ENCODE measurements at regions not wholly inside any gene's neighbourhood (a gene's known extent, or its start where the extent isn't known, plus 50 kb on each side); places are given as distances from the start of the nearest gene placed in this dataset.

DNA sequence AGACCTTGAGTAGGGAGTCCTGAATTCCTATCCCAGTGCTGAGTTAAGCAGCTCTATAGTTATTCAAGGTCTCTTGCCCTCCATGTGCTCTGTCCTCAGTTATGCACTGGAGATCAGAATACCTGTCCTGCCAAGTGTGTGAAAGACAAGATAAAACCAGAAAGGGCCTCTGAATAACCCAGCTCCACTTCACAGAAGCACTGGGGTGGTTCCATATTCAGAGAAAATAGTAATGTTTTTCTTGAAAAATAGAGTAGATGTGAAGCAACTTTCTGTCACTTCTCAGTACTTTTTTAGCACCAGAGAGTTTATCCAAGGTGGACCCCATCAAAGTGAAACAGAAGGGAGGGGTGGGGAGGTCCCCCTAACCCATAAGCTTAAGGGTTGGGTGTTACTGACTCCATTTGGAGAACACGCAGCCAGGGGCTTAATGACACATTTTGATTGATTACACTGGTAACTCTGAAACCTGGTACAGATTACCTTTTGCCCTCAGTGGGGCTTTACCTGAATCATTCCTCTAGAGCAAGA, 509.8 kb upstream of the JARID2 start:
- ATAC-seq (ENCODE audit: low FRiP score) (no peak), DNase-seq (ENCODE audit: low spot score) (no peak)
- TF ChIP-seq CTCF (IDR thresholded peaks at IDR 0.05) = no peak

DNA sequence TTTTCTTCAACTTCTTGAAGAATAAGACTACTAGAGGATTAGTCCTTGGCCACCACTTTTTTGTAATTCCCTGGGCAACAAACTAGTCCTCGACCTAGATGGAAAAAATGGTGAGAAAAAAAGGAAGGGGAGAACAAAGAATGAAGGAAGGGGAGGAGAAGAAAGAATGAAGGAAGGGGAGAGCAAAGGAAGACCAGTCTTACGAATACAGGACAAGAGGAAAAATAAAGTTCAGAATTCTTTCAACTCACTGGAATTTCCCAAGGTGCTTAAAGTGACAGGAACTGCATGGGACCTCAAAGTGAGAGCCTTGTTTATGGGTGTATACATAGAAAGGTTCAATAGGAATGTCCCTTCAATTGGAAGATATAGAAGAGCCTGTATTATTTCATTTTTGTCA, 509.3 kb upstream of the JARID2 start:
- no peak for TF ChIP-seq CTCF (IDR thresholded peaks at IDR 0.05)
- ATAC-seq (ENCODE audit: low FRiP score) (no peak), DNase-seq (ENCODE audit: low spot score) (no peak)

DNA sequence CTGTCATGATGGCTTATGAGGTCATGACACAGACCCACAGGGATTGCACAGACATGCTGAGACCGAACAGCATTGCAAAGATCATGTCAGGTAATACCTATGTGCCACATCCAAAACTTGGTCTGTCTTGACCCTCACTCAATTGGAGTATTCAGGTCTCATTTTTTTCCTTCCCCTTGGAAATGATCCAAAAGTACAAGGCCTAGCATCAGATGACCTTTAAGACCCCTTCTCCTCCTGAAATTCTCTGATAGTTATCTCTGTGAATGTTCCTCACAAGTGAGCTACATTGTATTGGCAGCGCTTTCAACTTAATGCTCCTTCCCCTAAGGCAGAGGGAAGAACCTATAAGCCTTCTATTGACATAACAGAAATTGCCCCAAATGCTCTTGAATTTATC, 507.4 kb upstream of the JARID2 start:
- no peak for ATAC-seq (ENCODE audit: low FRiP score)

GRCh38 chr6:14738933-14739332, 506.9 kb upstream of the JARID2 start:
- DNase-seq (ENCODE audit: low spot score) (no peak), ATAC-seq (ENCODE audit: low FRiP score) (no peak)
- TF ChIP-seq CTCF (IDR thresholded peaks at IDR 0.05) = no peak

More for the DNA sequence above, 507.4 kb upstream of the JARID2 start:
- no peak for TF ChIP-seq CTCF (IDR thresholded peaks at IDR 0.05)
- no peak for DNase-seq (ENCODE audit: low spot score)

DNA sequence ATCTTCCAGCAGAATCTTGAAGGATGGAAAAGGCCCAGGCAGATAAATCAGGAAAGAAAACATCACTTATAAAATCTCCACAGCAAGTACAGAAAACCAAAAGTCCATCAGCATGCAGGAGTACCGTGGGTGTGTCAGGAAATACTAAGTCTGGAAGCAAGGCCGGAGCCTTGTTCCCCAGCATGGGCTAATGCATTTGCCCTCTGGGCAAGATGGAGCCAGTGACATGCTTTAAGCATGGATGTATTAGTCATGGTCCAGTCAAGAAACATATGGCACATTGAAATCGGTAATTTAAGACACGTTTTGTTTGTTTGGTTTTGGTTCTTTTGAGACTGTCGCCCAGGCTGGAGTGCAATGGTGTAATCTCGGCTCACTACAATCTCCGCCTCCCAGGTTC, 506.0 kb upstream of the JARID2 start:
- no peak for TF ChIP-seq CTCF (IDR thresholded peaks at IDR 0.05)
- DNase-seq (ENCODE audit: low spot score) (no peak), ATAC-seq (ENCODE audit: low FRiP score) (no peak)

DNA sequence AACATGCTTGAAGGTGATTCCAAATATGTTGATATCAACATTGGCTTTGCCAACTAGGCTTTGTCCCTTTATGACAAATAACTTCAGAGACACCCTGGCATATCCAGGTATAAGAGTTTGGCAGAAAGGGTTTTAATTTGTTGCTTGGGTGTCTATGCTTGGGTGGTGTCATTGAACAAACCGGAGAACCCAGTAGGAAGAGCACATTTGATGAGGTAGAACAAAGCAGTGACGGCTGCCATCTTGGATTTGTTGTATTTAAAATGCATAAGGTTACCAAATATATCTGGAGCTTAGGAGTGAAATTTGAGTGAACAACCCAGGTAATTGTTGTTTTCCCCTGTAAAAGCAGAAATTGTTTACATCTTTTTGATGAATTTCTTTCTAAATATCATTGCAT, 503.7 kb upstream of the JARID2 start:
- TF ChIP-seq CTCF (IDR thresholded peaks at IDR 0.05) = no peak
- no peak for ATAC-seq (ENCODE audit: low FRiP score)
- no peak for DNase-seq (ENCODE audit: low spot score)

DNA sequence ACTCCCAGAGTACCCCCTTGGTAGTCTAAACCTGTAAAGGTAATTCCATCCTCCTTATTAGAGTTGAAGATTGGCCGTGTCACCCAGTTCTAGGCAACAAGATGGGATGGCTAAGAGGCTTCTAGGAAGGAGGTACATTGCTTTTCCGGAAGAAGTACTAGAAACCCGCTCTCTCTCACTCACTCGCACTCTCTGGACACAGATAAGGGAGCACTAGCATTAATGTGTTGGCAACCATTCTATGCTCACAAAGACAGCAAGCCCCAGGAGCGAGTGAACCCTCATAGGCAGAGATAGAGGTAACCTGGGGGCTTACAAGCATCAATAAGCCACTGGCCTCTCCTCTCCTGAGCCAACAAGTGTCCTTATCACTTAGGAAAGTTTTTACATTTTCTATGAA, 503.2 kb upstream of the JARID2 start:
- no peak for TF ChIP-seq CTCF (IDR thresholded peaks at IDR 0.05)
- DNase-seq (ENCODE audit: low spot score) = no peak
- ATAC-seq (ENCODE audit: low FRiP score) = no peak

Data from omental fat pad (tissue), 3 donors.